Thyroid gland (tissue), 4 donors: ENCODE measurements at regions not wholly inside any gene's neighbourhood (a gene's known extent, or its start where the extent isn't known, plus 50 kb on each side); places are given as distances from the start of the nearest gene placed in this dataset.

Source experiments
- CTCF ChIP-seq, 6 experiments: fragments of 200-600 bp in 3 of 6; fragments of 450-650 bp in 3 of 6; sonication (generic) in 3 of 6; IDR thresholded peaks; one replicate each; pipeline ENCODE4 v1.5.1; 2016 to 2019; ENCODE audit warnings: antibody characterized with exemption in 6 of 6, mild to moderate bottlenecking in 2 of 6, inconsistent platforms in 1 of 6, moderate library complexity in 1 of 6
- POLR2A ChIP-seq, 2 donors: fragments of 450-650 bp; IDR thresholded peaks; one replicate each; pipeline ENCODE4 v1.6.1; 2017; ENCODE audit warnings: antibody characterized with exemption in 2 of 2, mild to moderate bottlenecking in 2 of 2, moderate library complexity in 1 of 2

- no peak for TF ChIP-seq CTCF (IDR thresholded peaks at IDR 0.05)
- TF ChIP-seq POLR2A (IDR thresholded peaks at IDR 0.05): no peak
Observed at GRCh38 chr11:127255209-127255608, 254.6 kb upstream of the KIRREL3 start.
